Mucosa of descending colon (tissue), 3 donors: ENCODE measurements at regions not wholly inside any gene's neighbourhood (a gene's known extent, or its start where the extent isn't known, plus 50 kb on each side); places are given as distances from the start of the nearest gene placed in this dataset.

Experiments
- ATAC-seq: fragments of 200-7000 bp; cut with Tn5 transposase; one replicate; pipeline ENCODE4 v1.9.1; 2020; ENCODE audit warnings: mild to moderate bottlenecking, moderate library complexity
- DNase-seq, 3 donors: peaks; one replicate each; pipeline ENCODE4 v3.0.0-alpha.2; 2020
- H3K36me3 ChIP-seq: fragments of 200-600 bp; one replicate; pipeline ENCODE4 v1.8.0; 2021; ENCODE audit warnings: low read depth, mild to moderate bottlenecking
- H3K4me1 ChIP-seq: fragments of 200-600 bp; one replicate; pipeline ENCODE4 v1.8.0; 2021; ENCODE audit warnings: low read depth, mild to moderate bottlenecking
- H3K4me3 ChIP-seq: fragments of 200-600 bp; one replicate; pipeline ENCODE4 v1.8.0; 2021; ENCODE audit warnings: mild to moderate bottlenecking
- H3K9me3 ChIP-seq: fragments of 200-600 bp; one replicate; pipeline ENCODE4 v1.8.0; 2021; ENCODE audit warnings: mild to moderate bottlenecking
- CTCF ChIP-seq: fragments of 200-600 bp; IDR thresholded peaks from one replicate; pipeline ENCODE4 v1.8.0; 2022; ENCODE audit warnings: antibody characterized with exemption, mild to moderate bottlenecking
- intact Hi-C, 2 donors: fragments of 100-400 bp; cut with DNase I in 1 of 2; cut with micrococcal nuclease in 1 of 2; formaldehyde crosslinking; loops; one replicate each; pipeline versions ENCODE4 v1.11.0 to v1.11.1; 2022; cut with DNase I, micrococcal nuclease
- donor health status: DM: no; HTN: no; CAD: no; lungs with moderate emphysema.
- donor health status: DM: no; HTN: no; CAD: no.
- donor health status: DM: no; HTN: yes; CAD: no.

- Histone ChIP-seq H3K9me3 (no peaks in the 10 kb centered on the region), H3K4me3 (no peak overlapping the region), H3K4me1 (no peaks in the 10 kb centered on the region), H3K36me3 (no peaks in the 10 kb centered on the region)
- TF ChIP-seq CTCF, result no peak
- DNase-seq (no peak), ATAC-seq (no peak)
- intact Hi-C loops, result no loop called here
Measured at GRCh38 chr3:30462721-30463470, 143.5 kb upstream of the TGFBR2 start.

GRCh38 chr3:30464381-30464780 is 142.0 kb upstream of the TGFBR2 start:
- Histone ChIP-seq H3K36me3 (no peaks in the 10 kb centered on the region), H3K4me3 (no peak overlapping the region), H3K4me1 (no peaks in the 10 kb centered on the region), H3K9me3 (no peaks in the 10 kb centered on the region)
- ATAC-seq, result no peak
- intact Hi-C loops, result no loop called here
- no peak for TF ChIP-seq CTCF
- no peak for DNase-seq

- DNase-seq, result no peak
- ATAC-seq, result no peak
- Histone ChIP-seq H3K36me3 (no peaks in the 10 kb centered on the region), H3K9me3 (no peaks in the 10 kb centered on the region), H3K4me3 (no peak overlapping the region), H3K4me1 (no peaks in the 10 kb centered on the region)
- no peak for TF ChIP-seq CTCF
- intact Hi-C loops, result no loop called here
Measured at GRCh38 chr3:30465454-30465853, 140.9 kb upstream of the TGFBR2 start.

GRCh38 chr3:30467596-30468238 is 138.7 kb upstream of the TGFBR2 start:
- intact Hi-C loops, result no loop called here
- Histone ChIP-seq H3K9me3 (no peaks in the 10 kb centered on the region), H3K4me3 (no peak overlapping the region), H3K4me1 (no peaks in the 10 kb centered on the region), H3K36me3 (no peaks in the 10 kb centered on the region)
- no peak for TF ChIP-seq CTCF
- DNase-seq (no peak), ATAC-seq (no peak)

GRCh38 chr3:30469133-30469532 is 137.3 kb upstream of the TGFBR2 start:
- Histone ChIP-seq H3K4me3 (no peak overlapping the region), H3K9me3 (no peaks in the 10 kb centered on the region), H3K36me3 (no peaks in the 10 kb centered on the region), H3K4me1 (no peaks in the 10 kb centered on the region)
- ATAC-seq (no peak), DNase-seq (no peak)
- TF ChIP-seq CTCF, result no peak
- intact Hi-C loops, result no loop called here
